Spleen (tissue), 11 donors: ENCODE measurements at regions not wholly inside any gene's neighbourhood (a gene's known extent, or its start where the extent isn't known, plus 50 kb on each side); places are given as distances from the start of the nearest gene placed in this dataset.

Experiments
- DNase-seq: peaks from one replicate; pipeline ENCODE4 v3.0.0-alpha.2; 2020
- H3K27ac ChIP-seq, 8 donors: fragments of 200-600 bp; sonication (generic) in 7 of 8; 1 replicate in 4 of 8; 2 replicates in 4 of 8; pipeline versions ENCODE4 v1.5.0 to v1.8.0; 2016 to 2021; ENCODE audit warnings: inconsistent platforms in 4 of 8, mild to moderate bottlenecking in 4 of 8, moderate library complexity in 1 of 8
- H3K27me3 ChIP-seq, 7 donors: fragments of 200-600 bp; sonication (generic) in 6 of 7; replicated peaks in 1 of 7; 1 replicate in 4 of 7; 2 replicates in 3 of 7; pipeline versions ENCODE4 v1.5.0 to v1.8.0; 2016 to 2021; ENCODE audit warnings: inconsistent platforms in 3 of 7, mild to moderate bottlenecking in 1 of 7
- H3K36me3 ChIP-seq, 6 donors: fragments of 200-600 bp; sonication (generic) in 5 of 6; 1 replicate in 4 of 6; 2 replicates in 2 of 6; pipeline versions ENCODE4 v1.5.0 to v1.8.0; 2016 to 2021; ENCODE audit warnings: inconsistent platforms in 2 of 6
- H3K4me1 ChIP-seq, 6 donors: fragments of 200-600 bp; sonication (generic) in 5 of 6; 1 replicate in 3 of 6; 2 replicates in 3 of 6; pipeline versions ENCODE4 v1.5.0 to v1.8.0; 2016 to 2021; ENCODE audit warnings: inconsistent platforms in 3 of 6
- H3K4me3 ChIP-seq, 8 donors: fragments of 200-600 bp; sonication (generic) in 7 of 8; 1 replicate in 4 of 8; 2 replicates in 4 of 8; pipeline versions ENCODE4 v1.5.0 to v1.8.0; 2016 to 2021; ENCODE audit warnings: inconsistent platforms in 4 of 8, mild to moderate bottlenecking in 4 of 8, moderate library complexity in 2 of 8
- H3K9me3 ChIP-seq, 8 donors: fragments of 200-600 bp; sonication (generic) in 7 of 8; 1 replicate in 4 of 8; 2 replicates in 4 of 8; pipeline versions ENCODE4 v1.5.0 to v1.8.0; 2016 to 2021; ENCODE audit warnings: inconsistent platforms in 4 of 8
- CTCF ChIP-seq, 11 experiments: fragments of 200-600 bp in 7 of 11; fragments of 450-650 bp in 4 of 11; sonication (generic) in 4 of 11; IDR thresholded peaks in 8 of 11; conservative IDR thresholded peaks in 3 of 11; 1 replicate in 7 of 11; 2 replicates in 4 of 11; pipeline versions ENCODE4 v1.4.0 to v1.8.0; 2016 to 2021; ENCODE audit warnings: antibody characterized with exemption in 11 of 11, inconsistent platforms in 4 of 11, mild to moderate bottlenecking in 1 of 11
- POLR2A ChIP-seq, 3 donors: fragments of 450-650 bp; IDR thresholded peaks; one replicate each; pipeline ENCODE4 v1.5.1; 2017; ENCODE audit warnings: antibody characterized with exemption in 3 of 3, mild to moderate bottlenecking in 1 of 3
- POLR2AphosphoS5 ChIP-seq, 3 donors: sonication (generic); formaldehyde crosslinking; IDR thresholded peaks; one replicate each; pipeline ENCODE4 v1.5.1; 2017; ENCODE audit warnings: antibody characterized with exemption in 3 of 3
- WGBS, 5 donors: extraction: QIAGEN DNeasy Blood & Tissue Kit in 3 of 5; methylation state at CpG; one replicate each; pipeline versions ENCODE4 v1.1.5 to v1.1.7; 2013 to 2018; 5-methylcytosine and 5-hydroxymethylcytosine counted together
- intact Hi-C: fragments of 100-400 bp; cut with DNase I; formaldehyde crosslinking; loops from one replicate; pipeline ENCODE4 v1.15.0; 2023; ENCODE audit warnings: low total_unique reads
- donor health status: healthy with polysubstance abuse.
- donor health status: DM: no; HTN: no; CAD: no; lungs with moderate emphysema.
- donor health status: DM: no; HTN: no; CAD: no.
- donor health status: Bipolar disorder and iron deficiency.
- donor health status: healthy.
- donor health status: DM: no; HTN: no; CAD: no.
- donor health status: DM: yes; HTN: yes; CAD: no.

- H3K27ac ChIP-seq, result no peak overlapping the region
- no peak overlapping the region for H3K4me3 ChIP-seq
- intact Hi-C loops, result no loop called here
- WGBS, 5 donors, result 75 to 90% (median 83%) methylated on average over 3 of the region's 3 CpGs
- H3K4me1 ChIP-seq, result no peaks in the 10 kb centered on the region
- no peaks in the 10 kb centered on the region for H3K27me3 ChIP-seq
- no peak for TF ChIP-seq POLR2A (IDR thresholded peaks at IDR 0.05)
- TF ChIP-seq POLR2AphosphoS5 (IDR thresholded peaks at IDR 0.05), result no peak
- TF ChIP-seq CTCF (IDR thresholded peaks at IDR 0.05 in 8 of 11, conservative IDR thresholded peaks at IDR 0.05 in 3 of 11), result no peak
- DNase-seq, result no peak
- no peaks in the 10 kb centered on the region for H3K9me3 ChIP-seq
- H3K36me3 ChIP-seq, result no peaks in the 10 kb centered on the region
Measured at GRCh38 chr4:163795885-163796284, 301.4 kb downstream of the TMA16 start.

DNA sequence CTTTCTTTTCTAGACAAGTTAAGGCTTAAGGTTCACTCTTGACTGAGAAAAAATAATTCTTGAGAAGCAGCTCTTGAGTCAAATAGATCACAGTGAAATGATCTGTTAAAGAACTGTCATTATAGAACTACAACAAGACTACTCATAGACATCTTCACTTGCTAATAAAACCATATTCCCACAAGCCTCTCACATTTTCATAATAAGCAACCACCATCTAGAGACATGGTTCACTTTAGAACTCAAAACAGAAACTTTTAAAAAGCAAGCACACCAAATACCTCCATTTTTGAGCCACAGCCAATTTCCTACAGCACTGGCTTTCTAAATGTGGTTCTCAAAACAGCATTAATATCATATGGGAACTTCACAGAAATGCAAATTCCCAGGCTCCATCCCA is 309.5 kb downstream of the TMA16 start:
- H3K4me1 ChIP-seq, result no peaks in the 10 kb centered on the region
- H3K36me3 ChIP-seq, result no peaks in the 10 kb centered on the region
- H3K27me3 ChIP-seq, result no peaks in the 10 kb centered on the region
- intact Hi-C loops, result no loop called here
- DNase-seq, result no peak
- no peak for TF ChIP-seq POLR2A (IDR thresholded peaks at IDR 0.05)
- no peak for TF ChIP-seq CTCF (IDR thresholded peaks at IDR 0.05 in 8 of 11, conservative IDR thresholded peaks at IDR 0.05 in 3 of 11)
- TF ChIP-seq POLR2AphosphoS5 (IDR thresholded peaks at IDR 0.05), result no peak
- no peaks in the 10 kb centered on the region for H3K9me3 ChIP-seq
- no peak overlapping the region for H3K27ac ChIP-seq
- H3K4me3 ChIP-seq, result no peak overlapping the region

- intact Hi-C loops, result no loop called here
- no peak for DNase-seq
- no peaks in the 10 kb centered on the region for H3K36me3 ChIP-seq
- TF ChIP-seq CTCF (IDR thresholded peaks at IDR 0.05 in 8 of 11, conservative IDR thresholded peaks at IDR 0.05 in 3 of 11) (no peak), POLR2AphosphoS5 (IDR thresholded peaks at IDR 0.05) (no peak), POLR2A (IDR thresholded peaks at IDR 0.05) (no peak)
- no peaks in the 10 kb centered on the region for H3K27me3 ChIP-seq
- 72 to 86% (median 76%) methylated on average over 2 of the region's 2 CpGs for WGBS, 5 donors
- H3K9me3 ChIP-seq, result no peaks in the 10 kb centered on the region
- H3K4me1 ChIP-seq, result no peaks in the 10 kb centered on the region
- no peak overlapping the region for H3K27ac ChIP-seq
- no peak overlapping the region for H3K4me3 ChIP-seq
Measured at GRCh38 chr4:163806653-163807052, 312.2 kb downstream of the TMA16 start.

GRCh38 chr4:163808011-163808410 is 313.5 kb downstream of the TMA16 start:
- no peak for TF ChIP-seq POLR2AphosphoS5 (IDR thresholded peaks at IDR 0.05)
- TF ChIP-seq POLR2A (IDR thresholded peaks at IDR 0.05), result no peak
- TF ChIP-seq CTCF (IDR thresholded peaks at IDR 0.05 in 8 of 11, conservative IDR thresholded peaks at IDR 0.05 in 3 of 11), result no peak
- no peaks in the 10 kb centered on the region for H3K36me3 ChIP-seq
- 71 to 92% (median 86%) methylated on average over 2 of the region's 2 CpGs for WGBS, 5 donors
- H3K9me3 ChIP-seq, result no peaks in the 10 kb centered on the region
- no peaks in the 10 kb centered on the region for H3K27me3 ChIP-seq
- no peak overlapping the region for H3K27ac ChIP-seq
- intact Hi-C loops, result no loop called here
- no peaks in the 10 kb centered on the region for H3K4me1 ChIP-seq
- DNase-seq, result no peak
- no peak overlapping the region for H3K4me3 ChIP-seq
